DND-41 (cell line): ENCODE measurements at regions not wholly inside any gene's neighbourhood (a gene's known extent, or its start where the extent isn't known, plus 50 kb on each side); places are given as distances from the start of the nearest gene placed in this dataset.

ENCODE experiments used
- CTCF ChIP-seq: IDR thresholded peaks from 2 replicates; pipeline ENCODE4 v1.5.1; 2012; ENCODE audit warnings: borderline replicate concordance, low read length, moderate library complexity, mild to moderate bottlenecking; ENCODE audit not compliant: poor library complexity, severe bottlenecking; ENCODE audit errors: extremely low read depth
- EZH2 ChIP-seq: IDR thresholded peaks from 3 replicates; pipeline ENCODE4 v1.6.1; 2012; ENCODE audit warnings: borderline replicate concordance, low read depth, mild to moderate bottlenecking, moderate library complexity, low read length, inconsistent platforms; ENCODE audit not compliant: severe bottlenecking

- TF ChIP-seq CTCF (no peak), EZH2 (no peak)
These were observed 150.9 kb downstream of the CRYBB2 start for GRCh38 chr22:25370322-25370721.
